Breast epithelium (tissue), 4 donors: ENCODE measurements at regions not wholly inside any gene's neighbourhood (a gene's known extent, or its start where the extent isn't known, plus 50 kb on each side); places are given as distances from the start of the nearest gene placed in this dataset.
"Not testable (repeated sequence)": the region's sequence is repeated elsewhere in the genome, so short reads cannot be mapped to it uniquely, and the experiment has no call there.

ENCODE experiments used
- DNase-seq, 2 donors: peaks; one replicate each; pipeline ENCODE4 v3.0.0-alpha.2; 2019; ENCODE audit warnings: low spot score in 2 of 2
- H3K27ac ChIP-seq, 2 donors: fragments of 200-600 bp; sonication (generic) in 1 of 2; one replicate each; pipeline ENCODE4 v1.5.1; 2016 to 2019; ENCODE audit warnings: mild to moderate bottlenecking in 1 of 2
- H3K27me3 ChIP-seq, 2 donors: fragments of 200-600 bp; sonication (generic) in 1 of 2; one replicate each; pipeline versions ENCODE4 v1.5.1 to v1.6.0; 2017 to 2019; ENCODE audit warnings: control low read depth in 1 of 2, mild to moderate bottlenecking in 1 of 2
- H3K36me3 ChIP-seq: fragments of 200-600 bp; one replicate; pipeline ENCODE4 v1.5.1; 2019
- H3K4me1 ChIP-seq, 2 donors: fragments of 200-600 bp; sonication (generic); one replicate each; pipeline ENCODE4 v1.5.1; 2016 to 2019; ENCODE audit warnings: control low read depth in 1 of 2
- H3K4me3 ChIP-seq, 3 donors: fragments of 200-600 bp; sonication (generic); 1 replicate in 2 of 3; 2 replicates in 1 of 3; pipeline ENCODE4 v1.5.1; 2016 to 2019; ENCODE audit warnings: mild to moderate bottlenecking in 3 of 3, moderate library complexity in 2 of 3
- H3K9me3 ChIP-seq, 2 donors: fragments of 200-600 bp; sonication (generic) in 1 of 2; one replicate each; pipeline ENCODE4 v1.5.1; 2016 to 2019; ENCODE audit warnings: control low read depth in 1 of 2
- POLR2A ChIP-seq: fragments of 450-650 bp; IDR thresholded peaks from one replicate; pipeline ENCODE4 v1.6.1; 2016; ENCODE audit warnings: antibody characterized with exemption, mild to moderate bottlenecking, moderate library complexity
- POLR2AphosphoS5 ChIP-seq, 3 donors: sonication (generic); formaldehyde crosslinking; IDR thresholded peaks; one replicate each; pipeline ENCODE4 v1.6.1; 2017; ENCODE audit warnings: antibody characterized with exemption in 3 of 3
- intact Hi-C: fragments of 100-400 bp; cut with DNase I; formaldehyde crosslinking; loops from one replicate; pipeline ENCODE4 v1.15.1; 2023; ENCODE audit warnings: low total_unique reads
- TF ChIP-seq, protein P1 (sequence below), 3 donors: fragments of 450-650 bp; IDR thresholded peaks; one replicate each; pipeline ENCODE4 v1.5.1; 2016 to 2017; ENCODE audit warnings: antibody characterized with exemption in 3 of 3, mild to moderate bottlenecking in 3 of 3, moderate library complexity in 3 of 3

GRCh38 chr6:101090281-101090680 is 209.2 kb upstream of the ASCC3 start:
- Histone ChIP-seq H3K4me1 (no peaks in the 10 kb centered on the region), H3K27ac (no peak overlapping the region), H3K36me3 (no peaks in the 10 kb centered on the region), H3K4me3 (no peak overlapping the region), H3K9me3 (peaks cover 3 to 4% of the 10 kb centered on the region in 2 donors), H3K27me3 (no peaks in the 10 kb centered on the region)
- DNase-seq = no peak
- intact Hi-C loops = no loop called here
- TF ChIP-seq, protein P1, sequence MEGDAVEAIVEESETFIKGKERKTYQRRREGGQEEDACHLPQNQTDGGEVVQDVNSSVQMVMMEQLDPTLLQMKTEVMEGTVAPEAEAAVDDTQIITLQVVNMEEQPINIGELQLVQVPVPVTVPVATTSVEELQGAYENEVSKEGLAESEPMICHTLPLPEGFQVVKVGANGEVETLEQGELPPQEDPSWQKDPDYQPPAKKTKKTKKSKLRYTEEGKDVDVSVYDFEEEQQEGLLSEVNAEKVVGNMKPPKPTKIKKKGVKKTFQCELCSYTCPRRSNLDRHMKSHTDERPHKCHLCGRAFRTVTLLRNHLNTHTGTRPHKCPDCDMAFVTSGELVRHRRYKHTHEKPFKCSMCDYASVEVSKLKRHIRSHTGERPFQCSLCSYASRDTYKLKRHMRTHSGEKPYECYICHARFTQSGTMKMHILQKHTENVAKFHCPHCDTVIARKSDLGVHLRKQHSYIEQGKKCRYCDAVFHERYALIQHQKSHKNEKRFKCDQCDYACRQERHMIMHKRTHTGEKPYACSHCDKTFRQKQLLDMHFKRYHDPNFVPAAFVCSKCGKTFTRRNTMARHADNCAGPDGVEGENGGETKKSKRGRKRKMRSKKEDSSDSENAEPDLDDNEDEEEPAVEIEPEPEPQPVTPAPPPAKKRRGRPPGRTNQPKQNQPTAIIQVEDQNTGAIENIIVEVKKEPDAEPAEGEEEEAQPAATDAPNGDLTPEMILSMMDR (IDR thresholded peaks at IDR 0.05) = no peak
- TF ChIP-seq POLR2AphosphoS5 (IDR thresholded peaks at IDR 0.05) (no peak), POLR2A (no peak)

- DNase-seq, intact Hi-C loops, H3K27ac ChIP-seq, H3K4me3 ChIP-seq, H3K36me3 ChIP-seq, H3K9me3 ChIP-seq, H3K27me3 ChIP-seq, H3K4me1 ChIP-seq: not testable (repeated sequence)
Observed at GRCh38 chr6:101098605-101099004, 217.5 kb upstream of the ASCC3 start.

GRCh38 chr6:101102702-101103101 is 221.6 kb upstream of the ASCC3 start:
- no peaks in the 10 kb centered on the region for H3K27me3 ChIP-seq
- H3K9me3 ChIP-seq = peaks cover 0 to 4% of the 10 kb centered on the region in 2 donors
- no peak for TF ChIP-seq POLR2AphosphoS5 (IDR thresholded peaks at IDR 0.05)
- TF ChIP-seq, protein P1 (IDR thresholded peaks at IDR 0.05) = no peak
- no peak for TF ChIP-seq POLR2A
- no peak for DNase-seq
- H3K27ac ChIP-seq = no peak overlapping the region
- no peaks in the 10 kb centered on the region for H3K4me1 ChIP-seq
- intact Hi-C loops = no loop called here
- no peaks in the 10 kb centered on the region for H3K36me3 ChIP-seq
- no peak overlapping the region for H3K4me3 ChIP-seq

DNA sequence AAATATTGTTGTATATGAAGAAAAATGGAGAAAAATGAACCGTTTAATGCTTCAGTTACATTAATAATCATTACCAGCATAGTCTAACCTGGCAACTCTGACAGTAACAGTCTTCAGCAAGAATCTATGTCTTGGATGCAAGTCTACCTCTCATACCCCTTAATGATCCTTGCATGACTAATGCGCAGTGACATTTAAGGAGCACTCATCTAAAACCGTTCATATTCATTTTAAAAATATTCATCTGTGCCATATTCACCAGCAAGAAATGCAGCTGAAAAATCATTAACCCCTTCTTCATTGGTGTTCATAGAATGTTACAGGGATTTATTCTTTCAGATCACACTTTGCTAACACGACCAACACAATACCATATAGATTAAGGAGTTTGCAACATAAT is 227.2 kb upstream of the ASCC3 start:
- no peak overlapping the region for H3K27ac ChIP-seq
- no peak for DNase-seq
- no peaks in the 10 kb centered on the region for H3K27me3 ChIP-seq
- no peaks in the 10 kb centered on the region for H3K36me3 ChIP-seq
- no peaks in the 10 kb centered on the region for H3K9me3 ChIP-seq
- no peaks in the 10 kb centered on the region for H3K4me1 ChIP-seq
- intact Hi-C loops = no loop called here
- H3K4me3 ChIP-seq = no peak overlapping the region
- TF ChIP-seq, protein P1 (IDR thresholded peaks at IDR 0.05) = no peak
- no peak for TF ChIP-seq POLR2AphosphoS5 (IDR thresholded peaks at IDR 0.05)
- TF ChIP-seq POLR2A = no peak

- TF ChIP-seq, protein P1 (IDR thresholded peaks at IDR 0.05) = no peak
- no peak for TF ChIP-seq POLR2AphosphoS5 (IDR thresholded peaks at IDR 0.05)
- no peak for TF ChIP-seq POLR2A
- H3K27me3 ChIP-seq = no peaks in the 10 kb centered on the region
- no peak overlapping the region for H3K27ac ChIP-seq
- H3K4me1 ChIP-seq = no peaks in the 10 kb centered on the region
- no peaks in the 10 kb centered on the region for H3K9me3 ChIP-seq
- DNase-seq = no peak
- no peaks in the 10 kb centered on the region for H3K36me3 ChIP-seq
- H3K4me3 ChIP-seq = no peak overlapping the region
- intact Hi-C loops = no loop called here
Observed at GRCh38 chr6:101110814-101111213, 229.7 kb upstream of the ASCC3 start.
